GM23338 (cell line): ENCODE measurements at regions not wholly inside any gene's neighbourhood (a gene's known extent, or its start where the extent isn't known, plus 50 kb on each side); places are given as distances from the start of the nearest gene placed in this dataset.

ENCODE experiments used
- ATAC-seq: fragments of 200-7000 bp; cut with Tn5 transposase; 3 replicates; pipeline ENCODE4 v1.9.1; 2020
- DNase-seq: peaks from one replicate; pipeline ENCODE4 v3.0.0-alpha.2; 2015; ENCODE audit warnings: low spot score
- H2AFZ ChIP-seq: fragments of 200-600 bp; sonication (generic); 2 replicates; pipeline ENCODE4 v1.8.0; 2016; ENCODE audit warnings: antibody characterized with exemption, mild to moderate bottlenecking, moderate library complexity
- H3F3A ChIP-seq: fragments of 200-600 bp; sonication (generic); replicated peaks from 2 replicates; pipeline ENCODE4 v1.8.0; 2017; ENCODE audit warnings: antibody characterized with exemption, mixed run types, low read depth
- H3K27ac ChIP-seq: fragments of 200-600 bp; sonication (generic); 2 replicates; pipeline ENCODE4 v1.6.1; 2016; ENCODE audit warnings: low read depth
- H3K27me3 ChIP-seq: fragments of 200-600 bp; sonication (generic); 2 replicates; pipeline ENCODE4 v1.8.0; 2016; ENCODE audit warnings: mild to moderate bottlenecking, mixed run types, moderate library complexity; ENCODE audit not compliant: insufficient read depth
- H3K36me3 ChIP-seq: fragments of 200-600 bp; sonication (generic); 2 replicates; pipeline ENCODE4 v1.8.0; 2016; ENCODE audit warnings: mild to moderate bottlenecking; ENCODE audit not compliant: insufficient read depth
- H3K4me1 ChIP-seq: fragments of 200-600 bp; sonication (generic); 2 replicates; pipeline ENCODE4 v1.8.0; 2016; ENCODE audit warnings: mild to moderate bottlenecking, moderate library complexity; ENCODE audit not compliant: insufficient read depth
- H3K4me2 ChIP-seq: fragments of 200-600 bp; sonication (generic); 2 replicates; pipeline ENCODE4 v1.7.1; 2017; ENCODE audit warnings: mixed run types
- H3K4me3 ChIP-seq: fragments of 200-600 bp; sonication (generic); 2 replicates; pipeline ENCODE4 v1.6.1; 2016; ENCODE audit warnings: mixed run types
- H3K79me2 ChIP-seq: fragments of 200-600 bp; sonication (generic); replicated peaks from 2 replicates; pipeline ENCODE4 v1.8.0; 2017; ENCODE audit warnings: mild to moderate bottlenecking; ENCODE audit not compliant: insufficient read depth
- H3K9me2 ChIP-seq: fragments of 200-600 bp; sonication (generic); 2 replicates; pipeline ENCODE4 v1.8.0; 2017; ENCODE audit not compliant: insufficient read depth
- H4K20me1 ChIP-seq: fragments of 200-600 bp; sonication (generic); replicated peaks from 2 replicates; pipeline ENCODE4 v1.8.0; 2017; ENCODE audit warnings: mild to moderate bottlenecking; ENCODE audit not compliant: insufficient read depth
- H3K27ac Mint-ChIP-seq: 2 replicates; pipeline ENCODE4 v1.8.0; 2020; ENCODE audit warnings: inconsistent platforms, mild to moderate bottlenecking, moderate library complexity, mixed read lengths
- H3K27me3 Mint-ChIP-seq: 3 replicates; pipeline ENCODE4 v1.8.0; 2022; ENCODE audit warnings: low read depth, mild to moderate bottlenecking, moderate library complexity, mixed read lengths, inconsistent platforms; ENCODE audit not compliant: insufficient read depth, poor library complexity
- H3K36me3 Mint-ChIP-seq: 3 replicates; pipeline ENCODE4 v1.8.0; 2021; ENCODE audit warnings: low read depth, mild to moderate bottlenecking, inconsistent platforms, moderate library complexity, mixed read lengths
- H3K4me1 Mint-ChIP-seq: 3 replicates; pipeline ENCODE4 v1.8.0; 2020; ENCODE audit warnings: mild to moderate bottlenecking, inconsistent platforms, mixed read lengths
- H3K4me3 Mint-ChIP-seq: 3 replicates; pipeline ENCODE4 v1.8.0; 2021; ENCODE audit warnings: moderate library complexity, mild to moderate bottlenecking, inconsistent platforms, mixed read lengths
- H3K9me3 Mint-ChIP-seq: 3 replicates; pipeline ENCODE4 v1.8.0; 2020; ENCODE audit warnings: moderate library complexity, mild to moderate bottlenecking, inconsistent platforms, mixed read lengths
- EZH2 ChIP-seq: fragments of 200-600 bp; sonication (generic); IDR thresholded peaks from one replicate; pipeline ENCODE4 v1.8.0; 2017; ENCODE audit warnings: antibody characterized with exemption, mild to moderate bottlenecking, low read depth; ENCODE audit not compliant: unreplicated experiment
- NANOG ChIP-seq: IDR thresholded peaks from 2 replicates; pipeline ENCODE4 v1.6.1; 2016; ENCODE audit warnings: antibody characterized with exemption, borderline replicate concordance
- POLR2AphosphoS5 ChIP-seq: IDR thresholded peaks from 2 replicates; pipeline ENCODE4 v1.6.1; 2016; ENCODE audit warnings: antibody characterized with exemption, low read depth
- ZNF114 ChIP-seq: fragments of 250-450 bp; sonication (Bioruptor Pico); IDR thresholded peaks from 2 replicates; pipeline ENCODE4 v1.5.0; 2020; ENCODE audit warnings: mild to moderate bottlenecking, moderate library complexity
- ZNF331 ChIP-seq: fragments of 250-450 bp; sonication (Bioruptor Pico); IDR thresholded peaks from 2 replicates; pipeline ENCODE4 v1.5.0; 2020; ENCODE audit warnings: low read depth, mild to moderate bottlenecking, moderate library complexity
- TF ChIP-seq, protein P1 (sequence below): fragments of 250-450 bp; sonication (Bioruptor Pico); IDR thresholded peaks from 2 replicates; pipeline ENCODE4 v1.5.0; 2020; ENCODE audit warnings: mild to moderate bottlenecking, moderate library complexity

DNA sequence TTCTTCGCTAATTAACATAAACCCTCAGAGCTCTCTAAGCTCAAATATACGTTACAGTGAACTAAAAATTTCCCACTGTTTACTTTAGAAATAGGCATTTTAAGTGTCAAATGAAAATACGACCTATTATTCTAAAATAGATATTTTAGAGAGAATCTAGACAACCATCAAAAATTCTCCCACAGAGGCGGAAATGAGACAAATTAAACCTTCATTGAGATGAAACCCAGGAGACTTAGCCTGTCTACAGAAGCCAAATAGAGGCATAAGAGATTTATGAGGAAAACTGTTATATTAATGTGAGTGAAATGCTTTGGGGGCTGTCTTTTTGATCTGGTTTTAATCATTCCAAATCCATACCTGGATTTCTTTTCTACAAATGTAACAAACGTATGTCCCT lies 232.0 kb upstream of the GRIA4 start:
- Histone ChIP-seq H3K79me2 (no peaks in the 10 kb centered on the region), H4K20me1 (no peaks in the 10 kb centered on the region), H3K36me3 (peaks cover 8% of the 10 kb centered on the region; the same call in 1 of the 2 replicates), H3K4me2 (no peak overlapping the region), H2AFZ (no peak overlapping the region), H3K27me3 (no peaks in the 10 kb centered on the region), H3K4me1 (peaks cover 8% of the 10 kb centered on the region), H3K9me2 (no peaks in the 10 kb centered on the region), H3K27ac (no peak overlapping the region), H3K4me3 (no peak overlapping the region), H3F3A (no peaks in the 10 kb centered on the region)
- TF ChIP-seq, protein P1, sequence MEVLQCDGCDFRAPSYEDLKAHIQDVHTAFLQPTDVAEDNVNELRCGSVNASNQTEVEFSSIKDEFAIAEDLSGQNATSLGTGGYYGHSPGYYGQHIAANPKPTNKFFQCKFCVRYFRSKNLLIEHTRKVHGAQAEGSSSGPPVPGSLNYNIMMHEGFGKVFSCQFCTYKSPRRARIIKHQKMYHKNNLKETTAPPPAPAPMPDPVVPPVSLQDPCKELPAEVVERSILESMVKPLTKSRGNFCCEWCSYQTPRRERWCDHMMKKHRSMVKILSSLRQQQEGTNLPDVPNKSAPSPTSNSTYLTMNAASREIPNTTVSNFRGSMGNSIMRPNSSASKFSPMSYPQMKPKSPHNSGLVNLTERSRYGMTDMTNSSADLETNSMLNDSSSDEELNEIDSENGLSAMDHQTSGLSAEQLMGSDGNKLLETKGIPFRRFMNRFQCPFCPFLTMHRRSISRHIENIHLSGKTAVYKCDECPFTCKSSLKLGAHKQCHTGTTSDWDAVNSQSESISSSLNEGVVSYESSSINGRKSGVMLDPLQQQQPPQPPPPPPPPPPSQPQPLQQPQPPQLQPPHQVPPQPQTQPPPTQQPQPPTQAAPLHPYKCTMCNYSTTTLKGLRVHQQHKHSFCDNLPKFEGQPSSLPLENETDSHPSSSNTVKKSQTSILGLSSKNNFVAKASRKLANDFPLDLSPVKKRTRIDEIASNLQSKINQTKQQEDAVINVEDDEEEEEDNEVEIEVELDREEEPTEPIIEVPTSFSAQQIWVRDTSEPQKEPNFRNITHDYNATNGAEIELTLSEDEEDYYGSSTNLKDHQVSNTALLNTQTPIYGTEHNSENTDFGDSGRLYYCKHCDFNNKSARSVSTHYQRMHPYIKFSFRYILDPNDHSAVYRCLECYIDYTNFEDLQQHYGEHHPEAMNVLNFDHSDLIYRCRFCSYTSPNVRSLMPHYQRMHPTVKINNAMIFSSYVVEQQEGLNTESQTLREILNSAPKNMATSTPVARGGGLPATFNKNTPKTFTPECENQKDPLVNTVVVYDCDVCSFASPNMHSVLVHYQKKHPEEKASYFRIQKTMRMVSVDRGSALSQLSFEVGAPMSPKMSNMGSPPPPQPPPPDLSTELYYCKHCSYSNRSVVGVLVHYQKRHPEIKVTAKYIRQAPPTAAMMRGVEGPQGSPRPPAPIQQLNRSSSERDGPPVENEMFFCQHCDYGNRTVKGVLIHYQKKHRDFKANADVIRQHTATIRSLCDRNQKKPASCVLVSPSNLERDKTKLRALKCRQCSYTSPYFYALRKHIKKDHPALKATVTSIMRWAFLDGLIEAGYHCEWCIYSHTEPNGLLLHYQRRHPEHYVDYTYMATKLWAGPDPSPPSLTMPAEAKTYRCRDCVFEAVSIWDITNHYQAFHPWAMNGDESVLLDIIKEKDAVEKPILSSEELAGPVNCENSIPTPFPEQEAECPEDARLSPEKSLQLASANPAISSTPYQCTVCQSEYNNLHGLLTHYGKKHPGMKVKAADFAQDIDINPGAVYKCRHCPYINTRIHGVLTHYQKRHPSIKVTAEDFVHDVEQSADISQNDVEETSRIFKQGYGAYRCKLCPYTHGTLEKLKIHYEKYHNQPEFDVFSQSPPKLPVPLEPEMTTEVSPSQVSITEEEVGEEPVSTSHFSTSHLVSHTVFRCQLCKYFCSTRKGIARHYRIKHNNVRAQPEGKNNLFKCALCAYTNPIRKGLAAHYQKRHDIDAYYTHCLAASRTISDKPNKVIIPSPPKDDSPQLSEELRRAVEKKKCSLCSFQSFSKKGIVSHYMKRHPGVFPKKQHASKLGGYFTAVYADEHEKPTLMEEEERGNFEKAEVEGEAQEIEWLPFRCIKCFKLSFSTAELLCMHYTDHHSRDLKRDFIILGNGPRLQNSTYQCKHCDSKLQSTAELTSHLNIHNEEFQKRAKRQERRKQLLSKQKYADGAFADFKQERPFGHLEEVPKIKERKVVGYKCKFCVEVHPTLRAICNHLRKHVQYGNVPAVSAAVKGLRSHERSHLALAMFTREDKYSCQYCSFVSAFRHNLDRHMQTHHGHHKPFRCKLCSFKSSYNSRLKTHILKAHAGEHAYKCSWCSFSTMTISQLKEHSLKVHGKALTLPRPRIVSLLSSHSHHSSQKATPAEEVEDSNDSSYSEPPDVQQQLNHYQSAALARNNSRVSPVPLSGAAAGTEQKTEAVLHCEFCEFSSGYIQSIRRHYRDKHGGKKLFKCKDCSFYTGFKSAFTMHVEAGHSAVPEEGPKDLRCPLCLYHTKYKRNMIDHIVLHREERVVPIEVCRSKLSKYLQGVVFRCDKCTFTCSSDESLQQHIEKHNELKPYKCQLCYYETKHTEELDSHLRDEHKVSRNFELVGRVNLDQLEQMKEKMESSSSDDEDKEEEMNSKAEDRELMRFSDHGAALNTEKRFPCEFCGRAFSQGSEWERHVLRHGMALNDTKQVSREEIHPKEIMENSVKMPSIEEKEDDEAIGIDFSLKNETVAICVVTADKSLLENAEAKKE, result no peak
- no peak for DNase-seq
- H3K27me3 Mint-ChIP-seq, result no peaks in the 10 kb centered on the region
- no peak overlapping the region for H3K4me3 Mint-ChIP-seq
- peaks cover 23% of the 10 kb centered on the region for H3K36me3 Mint-ChIP-seq
- H3K27ac Mint-ChIP-seq, result no peak overlapping the region
- peaks cover 7% of the 10 kb centered on the region; the same call in 2 of the 3 replicates for H3K4me1 Mint-ChIP-seq
- H3K9me3 Mint-ChIP-seq, result peaks cover 24% of the 10 kb centered on the region
- ATAC-seq, result no peak

DNA sequence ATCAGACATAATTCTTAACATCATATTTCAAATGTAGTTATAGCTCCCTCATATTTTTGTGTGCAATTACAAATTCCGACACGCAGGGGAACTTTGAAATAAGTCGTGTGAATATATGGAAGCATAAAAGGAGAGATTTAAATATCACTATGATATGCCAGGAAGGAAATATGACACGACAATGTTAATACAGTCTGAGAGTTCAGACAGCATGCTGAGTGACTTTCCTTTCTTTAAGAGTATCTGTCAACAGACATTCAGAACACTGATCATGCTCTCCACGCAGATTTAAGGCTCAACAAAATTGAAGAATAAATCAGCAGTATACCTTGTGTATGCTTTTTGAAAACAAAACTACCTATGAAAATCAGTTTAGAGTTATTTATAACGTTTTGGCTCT lies 232.6 kb upstream of the CARD18 start:
- H2AFZ ChIP-seq, result no peak overlapping the region
- TF ChIP-seq NANOG (no peak), EZH2 (no peak), ZNF331 (CRISPR knock-in tag) (no peak), ZNF114 (CRISPR knock-in tag) (no peak), POLR2AphosphoS5 (no peak)
- TF ChIP-seq, protein P1, result no peak

More for the DNA sequence above, 232.6 kb upstream of the CARD18 start:
- DNase-seq, result no peak
- no peaks in the 10 kb centered on the region for H3K4me1 ChIP-seq
- no peak overlapping the region for H3K4me3 ChIP-seq
- no peaks in the 10 kb centered on the region for H4K20me1 ChIP-seq
- H3K4me3 Mint-ChIP-seq, result no peak overlapping the region
- no peak overlapping the region for H3K4me2 ChIP-seq
- H3F3A ChIP-seq, result no peaks in the 10 kb centered on the region
- no peak overlapping the region for H3K27ac ChIP-seq
- H3K79me2 ChIP-seq, result no peaks in the 10 kb centered on the region
- no peak for ATAC-seq
- H3K36me3 ChIP-seq, result peaks cover 8% of the 10 kb centered on the region; the same call in 1 of the 2 replicates
- H3K36me3 Mint-ChIP-seq, result peaks cover 23% of the 10 kb centered on the region
- peaks cover 24% of the 10 kb centered on the region for H3K9me3 Mint-ChIP-seq
- peaks cover 4% of the 10 kb centered on the region; the same call in 2 of the 3 replicates for H3K4me1 Mint-ChIP-seq
- H3K27me3 Mint-ChIP-seq, result no peaks in the 10 kb centered on the region
- H3K27me3 ChIP-seq, result no peaks in the 10 kb centered on the region
- H3K9me2 ChIP-seq, result no peaks in the 10 kb centered on the region
- H3K27ac Mint-ChIP-seq, result no peak overlapping the region
